Stimulated activated CD8-positive, alpha-beta memory T cell treated with anti-CD3 and anti-CD28 coated beads, Interleukin-4, amount 100 ng/mL, for 1 hour (primary cell): ENCODE measurements at regions not wholly inside any gene's neighbourhood (a gene's known extent, or its start where the extent isn't known, plus 50 kb on each side); places are given as distances from the start of the nearest gene placed in this dataset.

Source experiments
- DNase-seq, 2 donors: peaks; one replicate each; pipeline ENCODE4 v3.0.0-alpha.2; 2020; ENCODE audit warnings: low read depth in 2 of 2, low spot score in 1 of 2

DNA sequence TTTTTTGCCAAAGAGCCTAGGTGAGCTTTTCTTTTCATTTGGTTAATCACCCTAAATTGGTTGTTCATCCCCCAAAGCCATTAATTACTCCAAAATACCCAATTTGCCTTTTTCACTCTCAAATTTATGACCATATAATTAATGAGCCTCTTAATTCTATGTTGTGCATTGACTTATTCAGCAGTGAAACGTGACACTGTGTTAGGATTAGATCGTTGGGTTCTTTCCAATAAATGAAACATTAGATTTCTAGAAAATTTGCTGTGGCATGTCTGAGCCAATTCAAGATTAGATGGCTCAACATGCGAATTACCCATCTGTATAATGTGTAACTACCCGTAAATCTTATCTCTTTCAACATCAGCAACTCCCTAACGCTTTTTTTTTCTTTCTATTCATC, 273.4 kb downstream of the BMP4 start:
- DNase-seq: no peak

DNA sequence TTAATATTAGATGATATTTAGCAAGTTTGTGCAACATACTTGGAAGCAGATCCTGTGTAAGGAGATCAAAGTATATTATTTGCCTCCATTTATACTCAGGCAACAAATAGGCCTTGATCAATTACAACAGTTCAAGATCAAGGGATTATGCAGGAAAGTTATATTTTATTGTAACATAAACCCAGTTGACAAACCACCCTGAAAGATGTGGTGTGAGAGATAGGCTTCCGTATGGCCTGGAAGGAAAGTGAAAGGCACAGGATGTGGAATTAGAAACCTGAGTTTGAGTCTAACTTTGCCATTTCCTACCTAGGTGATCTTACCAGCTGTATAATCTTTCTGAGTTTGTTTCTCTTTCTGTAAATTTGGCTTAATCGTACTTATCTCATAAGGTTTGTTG, 284.1 kb downstream of the BMP4 start:
- DNase-seq: no peak

DNA sequence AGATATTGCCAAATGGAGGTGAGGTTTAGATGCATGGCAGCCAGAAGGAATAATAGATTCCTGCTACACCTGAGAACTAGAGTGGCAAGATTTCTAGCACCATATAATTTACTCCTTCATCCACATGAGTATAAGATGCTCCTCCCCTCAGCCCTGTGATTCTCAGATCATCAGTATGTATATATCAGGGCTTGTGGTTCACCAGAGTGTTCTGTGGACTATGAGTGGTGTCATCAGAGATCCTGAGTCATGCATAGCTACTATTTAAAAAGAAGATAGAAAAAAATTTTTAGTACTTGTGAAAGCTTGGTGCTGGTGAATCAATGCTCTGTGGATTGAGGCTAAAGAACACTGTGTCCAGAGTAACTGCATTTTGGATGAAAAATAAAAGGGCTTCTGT, 285.9 kb downstream of the BMP4 start:
- no peak for DNase-seq

DNA sequence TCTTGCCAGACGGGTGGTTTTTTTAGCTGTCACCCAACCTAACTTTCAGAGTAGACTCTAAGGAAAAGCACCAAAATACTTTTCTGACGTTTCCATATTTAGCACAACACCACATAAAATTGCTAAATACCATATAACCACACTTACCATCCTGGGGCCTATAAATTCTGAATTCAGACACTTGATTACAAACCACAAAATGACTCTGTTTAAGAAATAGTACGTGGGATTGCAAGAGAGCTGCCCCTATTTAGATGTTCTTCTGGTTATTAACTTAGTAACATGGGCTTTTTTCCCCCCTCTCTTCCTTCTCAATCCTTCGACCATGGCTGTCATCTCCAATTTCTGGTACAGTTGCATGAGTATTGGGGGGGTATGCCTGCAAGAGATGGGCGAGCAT, 287.7 kb downstream of the BMP4 start:
- no peak for DNase-seq

DNA sequence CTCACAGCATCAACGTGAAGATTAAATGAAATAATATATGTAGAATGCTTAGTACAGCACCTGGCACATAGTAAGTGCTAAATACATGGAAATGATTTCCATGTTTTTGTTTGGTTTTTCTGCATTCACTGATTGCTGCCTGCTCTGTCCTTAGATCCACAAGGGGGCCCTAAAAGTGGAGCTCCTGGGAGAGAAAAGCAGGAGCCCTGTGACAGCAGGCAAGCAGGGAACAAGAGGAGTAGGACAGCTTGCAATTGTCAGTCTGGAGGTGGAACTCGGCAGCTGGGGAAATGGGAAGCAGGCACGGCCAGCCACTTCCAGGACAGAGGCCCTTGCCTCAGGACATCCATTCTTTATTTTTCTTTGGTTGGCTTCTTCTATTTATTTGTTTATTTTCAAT, 292.9 kb downstream of the BMP4 start:
- DNase-seq: no peak

DNA sequence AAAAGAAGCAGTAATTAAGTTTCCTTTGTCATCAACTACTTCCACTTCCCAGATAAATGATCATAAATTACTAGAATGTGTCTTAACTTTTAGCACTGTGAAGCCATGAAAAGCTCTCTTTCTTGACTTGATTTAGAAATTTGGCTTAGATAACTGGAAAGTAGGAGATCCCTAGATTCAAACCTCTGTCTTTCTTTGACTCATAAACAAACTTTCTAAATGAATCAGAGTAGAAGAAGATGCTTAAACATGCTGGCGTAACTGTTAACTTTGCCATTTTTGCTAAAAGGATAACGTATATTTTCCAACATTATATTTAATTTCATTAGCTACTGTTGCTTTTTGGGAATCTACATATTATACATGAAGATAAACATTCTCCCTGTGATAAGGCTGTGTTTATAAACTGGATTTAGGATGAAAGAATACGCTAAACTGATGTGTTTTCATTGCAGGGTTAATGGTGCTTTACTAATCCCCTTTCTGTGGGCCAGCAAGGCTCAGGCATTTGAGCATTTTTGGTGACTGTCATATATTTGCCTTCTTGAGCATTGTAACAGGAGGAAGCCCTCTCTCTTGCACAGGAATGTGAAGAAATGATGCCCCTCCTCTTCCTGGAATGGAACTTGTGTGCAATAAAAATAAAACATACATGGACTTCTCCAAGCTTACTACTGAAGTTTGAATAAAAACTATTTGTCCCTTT, 301.4 kb downstream of the BMP4 start:
- no peak for DNase-seq

DNA sequence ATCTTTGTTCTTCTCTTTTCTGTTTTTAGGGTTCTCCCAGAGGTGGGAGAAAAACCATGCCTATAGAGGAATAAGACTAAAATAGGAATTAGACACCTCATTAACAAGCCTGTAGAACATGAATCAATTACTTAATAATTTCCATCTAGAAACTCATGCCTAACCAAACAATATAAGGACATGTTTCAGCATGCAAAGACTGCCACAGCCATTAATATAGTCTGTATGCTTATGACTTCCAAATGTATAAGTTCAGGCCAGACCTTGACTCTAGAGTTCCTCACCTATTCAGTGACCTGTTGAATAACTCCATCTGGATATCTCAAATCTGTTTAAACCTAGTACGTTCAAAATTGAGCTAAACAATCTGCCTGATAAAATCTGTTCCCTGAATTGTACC, 304.6 kb downstream of the BMP4 start:
- DNase-seq: no peak

DNA sequence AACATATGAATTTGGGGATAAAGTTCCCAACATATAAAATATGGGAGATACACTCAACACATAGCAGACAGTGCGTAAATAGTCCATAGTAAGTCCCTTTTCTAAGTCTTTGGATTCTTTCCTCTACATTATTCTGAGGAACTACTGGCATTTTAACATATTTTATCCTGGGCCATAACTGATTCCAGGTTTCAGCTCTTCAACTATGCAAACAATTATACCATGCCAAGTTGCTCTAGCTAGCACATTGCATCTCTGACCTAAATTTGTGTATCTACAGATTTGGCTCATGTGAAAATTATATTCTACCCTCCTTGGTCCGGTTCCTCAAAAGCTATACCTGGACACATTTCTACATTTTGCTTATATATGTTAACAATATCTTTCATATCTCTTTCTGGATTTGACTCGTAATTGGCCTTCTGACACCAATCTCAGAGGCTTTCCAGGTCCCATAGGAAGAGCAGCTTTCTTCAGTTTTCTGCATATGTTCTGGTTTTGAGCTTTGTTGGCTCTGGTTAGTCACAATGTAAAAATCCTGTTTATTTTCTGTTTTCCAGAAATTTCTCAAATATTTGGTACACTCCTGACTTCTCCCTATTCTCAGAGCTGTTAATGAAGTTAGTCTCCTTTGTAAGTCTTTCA, 305.4 kb downstream of the BMP4 start:
- DNase-seq: no peak

DNA sequence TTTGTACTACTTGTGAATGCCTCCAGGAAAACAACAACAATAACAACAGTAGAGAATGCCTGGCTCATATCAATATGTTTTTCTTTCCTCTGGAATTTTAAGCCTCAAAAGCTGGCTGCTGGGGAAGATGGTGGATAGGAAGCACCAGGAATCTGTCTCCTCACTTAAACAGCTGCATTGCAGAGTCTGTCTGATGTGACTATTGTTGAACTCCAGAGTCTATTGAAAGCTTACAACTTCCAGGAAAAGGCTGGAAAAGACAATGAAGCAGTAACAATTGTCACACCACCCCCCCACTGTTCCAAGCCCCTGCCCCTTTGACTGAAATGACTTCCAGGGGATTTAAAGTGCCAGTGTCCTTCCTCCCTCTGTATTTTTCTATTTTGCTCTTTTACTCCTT, 309.7 kb downstream of the BMP4 start:
- no peak for DNase-seq

DNA sequence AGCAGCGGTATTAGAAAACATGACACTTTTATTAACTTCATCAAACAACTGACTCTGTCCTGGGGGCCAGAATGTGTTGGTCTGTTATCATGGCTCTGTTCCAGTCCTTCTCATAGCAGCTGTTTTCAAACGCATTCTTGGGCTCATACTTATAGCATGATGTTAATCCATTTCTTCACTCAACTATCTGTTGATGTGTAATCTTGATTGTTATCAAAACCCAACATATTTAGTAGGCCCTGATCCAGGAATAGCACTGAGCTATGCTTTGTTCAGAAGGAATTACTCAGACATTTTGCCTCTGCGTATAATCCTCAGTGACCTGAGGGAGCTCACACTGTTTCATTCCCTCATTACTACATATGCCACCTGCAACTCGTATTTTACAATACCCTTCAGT, 315.9 kb downstream of the BMP4 start:
- DNase-seq: no peak

DNA sequence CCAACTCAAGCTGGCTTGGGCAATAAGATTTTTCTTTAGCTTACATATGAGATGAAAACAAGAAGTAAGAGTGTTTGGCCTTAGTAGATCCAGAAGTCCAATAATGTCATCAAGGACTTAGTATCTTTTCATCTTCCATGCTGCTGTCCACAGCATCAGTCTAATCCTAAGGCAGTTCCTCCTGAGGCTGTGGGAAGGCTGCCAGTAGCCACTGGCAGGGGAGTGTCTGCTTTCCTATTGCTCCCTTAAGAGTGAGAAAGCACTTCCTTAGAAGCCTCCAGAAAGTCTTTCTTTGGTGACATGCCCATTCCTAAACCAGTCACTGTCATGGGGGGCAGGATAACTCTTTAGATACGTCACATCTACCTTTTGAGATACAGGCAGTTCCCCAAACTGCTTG, 317.7 kb downstream of the BMP4 start:
- no peak for DNase-seq

DNA sequence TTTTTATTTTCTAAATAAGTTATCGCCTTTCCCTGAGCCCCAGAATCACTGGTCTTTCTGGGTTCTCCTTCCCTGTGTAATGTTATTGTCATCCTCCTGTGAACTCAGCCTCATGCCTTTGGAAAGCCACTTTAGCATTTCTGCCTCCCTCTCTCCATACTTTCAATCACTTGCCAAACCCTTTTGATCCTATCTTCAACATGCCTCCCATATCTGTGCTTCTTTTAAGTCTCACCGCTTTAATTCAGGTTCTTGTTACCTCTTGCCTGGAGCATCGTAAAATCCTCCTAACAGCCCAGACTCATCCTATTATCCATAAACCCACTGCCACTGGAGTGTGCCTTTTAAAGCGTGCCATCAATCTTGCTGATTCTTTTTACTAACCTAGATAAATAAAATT, 321.8 kb downstream of the BMP4 start:
- no peak for DNase-seq

DNA sequence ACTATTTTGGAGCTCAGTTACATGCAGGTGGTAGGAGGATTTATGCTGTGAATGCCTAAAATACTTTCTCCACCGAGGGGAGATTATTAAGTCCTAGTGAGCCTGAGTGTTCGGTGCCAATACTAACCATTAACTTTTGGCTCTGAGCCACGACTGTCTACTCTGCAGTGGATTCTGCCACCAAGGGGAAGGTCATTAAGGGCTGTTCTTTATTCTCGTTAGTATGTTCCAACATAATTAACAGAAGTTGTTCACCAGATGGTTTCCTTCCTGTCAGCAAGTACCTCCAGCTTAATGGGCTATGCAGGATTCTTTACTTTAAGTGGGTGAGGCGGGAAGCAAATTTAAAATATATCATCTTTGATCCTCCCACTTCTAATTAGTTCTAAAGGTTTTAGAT, 326.3 kb downstream of the BMP4 start:
- no peak for DNase-seq

DNA sequence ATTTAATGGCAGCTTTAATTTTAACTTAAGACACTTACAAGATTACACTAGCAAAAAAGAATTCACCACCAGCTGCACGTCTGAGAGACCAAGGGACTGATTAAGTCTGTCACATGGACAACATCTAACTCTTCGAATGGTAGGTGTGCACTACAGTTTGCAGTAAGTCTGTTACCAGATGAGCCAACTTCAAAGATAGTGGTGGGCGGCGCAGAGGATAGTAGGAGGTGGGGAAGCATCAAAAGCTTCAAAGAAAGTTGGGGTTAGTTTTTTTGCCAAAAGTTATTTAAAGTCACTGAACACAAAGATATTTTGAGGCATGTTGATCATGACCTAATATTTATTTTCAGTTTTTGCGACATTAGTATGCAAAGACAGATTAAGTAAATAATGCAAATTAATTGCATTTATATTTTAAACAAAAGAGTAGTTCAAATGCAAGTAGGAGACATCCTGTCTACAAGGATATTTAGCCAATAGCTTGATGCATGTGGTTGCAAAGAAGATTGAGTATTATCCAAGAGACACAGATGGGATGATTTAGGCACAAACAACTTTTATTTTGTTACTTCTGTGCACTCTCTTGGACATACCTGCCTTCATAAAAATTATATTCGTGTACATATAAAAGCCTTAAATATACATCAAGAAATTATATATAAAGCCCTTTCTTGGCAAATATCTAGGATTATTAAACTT, 327.7 kb downstream of the BMP4 start:
- no peak for DNase-seq

DNA sequence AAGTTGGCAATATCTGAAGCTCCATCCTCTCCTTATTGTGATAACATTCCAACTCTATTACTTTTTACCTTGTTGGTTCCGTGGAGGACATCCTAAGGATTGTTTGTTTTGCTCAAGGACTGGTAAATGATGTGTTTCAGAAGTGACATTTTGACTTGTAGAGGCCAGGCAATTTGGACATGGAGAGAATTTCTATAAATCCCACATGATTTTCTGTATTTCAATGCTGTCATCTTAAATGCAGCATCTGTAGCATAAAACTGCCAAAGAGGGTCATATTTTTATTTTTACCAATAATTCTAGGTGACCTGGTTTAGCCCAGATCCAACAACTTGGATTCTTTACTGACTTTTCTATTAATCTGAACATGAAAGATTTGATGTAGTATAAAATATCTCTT, 328.4 kb downstream of the BMP4 start:
- no peak for DNase-seq

DNA sequence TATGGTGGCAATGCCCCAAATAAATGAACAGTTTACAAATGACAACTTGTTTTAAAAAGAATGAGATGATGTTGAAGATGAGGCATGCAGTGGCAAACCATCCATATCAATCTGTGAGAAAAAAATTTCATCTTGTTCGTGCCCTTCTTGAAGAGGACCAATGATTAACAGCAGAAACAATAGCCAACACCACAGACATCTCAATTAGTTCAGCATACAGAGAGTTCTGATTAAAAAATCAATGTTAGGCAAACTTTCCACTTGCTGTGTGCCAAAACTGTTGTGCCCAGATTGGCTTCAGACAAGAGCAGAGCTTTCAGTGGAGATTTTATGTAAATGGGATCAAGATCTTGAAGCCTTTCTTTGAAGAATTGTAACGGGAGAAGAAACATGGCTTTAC, 329.9 kb downstream of the BMP4 start:
- no peak for DNase-seq

DNA sequence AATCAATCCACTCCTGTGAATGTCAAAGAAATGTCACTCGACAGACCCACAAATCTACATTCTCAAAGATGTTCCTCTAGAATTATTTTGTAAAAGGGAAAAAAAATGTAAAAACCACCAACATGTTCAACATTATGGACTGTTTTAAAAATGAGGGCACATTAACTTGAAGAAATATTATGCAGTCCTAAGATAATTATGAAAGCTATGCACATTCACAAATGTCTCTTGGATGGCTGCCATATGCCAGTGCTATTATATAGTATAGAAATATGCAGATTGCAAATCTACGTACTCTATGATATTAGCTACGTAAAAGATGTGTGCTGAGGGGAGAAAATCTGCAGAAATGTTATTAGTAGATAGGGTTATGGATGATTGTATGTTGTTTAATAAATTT, 334.2 kb downstream of the BMP4 start:
- no peak for DNase-seq

DNA sequence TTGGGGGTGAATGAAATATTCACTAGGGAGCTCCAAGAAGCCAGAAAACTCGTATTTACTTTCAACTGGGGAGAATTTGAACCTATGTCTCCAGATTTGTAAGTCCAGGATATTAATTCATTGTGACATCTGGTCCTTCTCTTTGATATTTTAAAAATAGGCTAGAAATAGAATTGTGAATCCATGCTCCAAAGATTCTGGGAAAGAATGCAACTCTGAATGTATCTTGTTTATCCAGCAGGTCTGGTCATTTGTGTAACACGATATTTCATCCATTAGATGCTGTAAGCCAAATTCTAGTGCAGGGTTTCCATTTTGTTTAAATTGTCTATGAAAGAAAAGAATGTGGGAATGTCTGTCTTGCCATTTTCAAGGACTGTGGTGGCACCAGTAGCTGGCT, 334.7 kb downstream of the BMP4 start:
- no peak for DNase-seq

DNA sequence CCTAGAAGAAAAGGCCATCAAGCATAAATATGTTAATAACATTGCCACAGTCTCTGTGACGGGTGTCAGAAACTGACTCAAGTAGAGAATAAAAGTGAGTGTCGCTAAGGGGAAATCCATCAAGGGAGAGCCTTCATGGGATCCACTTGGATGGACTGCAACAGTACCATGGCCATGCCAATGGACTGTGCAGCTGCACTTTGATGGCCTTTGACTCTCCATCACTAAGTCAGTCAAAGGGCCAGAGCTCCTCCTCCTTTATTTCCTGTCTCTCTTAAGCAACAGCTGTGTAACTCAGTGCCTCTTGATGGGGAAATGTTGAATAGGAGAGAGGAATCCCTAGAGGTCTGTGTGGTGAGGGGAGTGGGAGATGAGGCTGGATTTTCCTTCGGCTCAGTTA, 335.2 kb downstream of the BMP4 start:
- no peak for DNase-seq

DNA sequence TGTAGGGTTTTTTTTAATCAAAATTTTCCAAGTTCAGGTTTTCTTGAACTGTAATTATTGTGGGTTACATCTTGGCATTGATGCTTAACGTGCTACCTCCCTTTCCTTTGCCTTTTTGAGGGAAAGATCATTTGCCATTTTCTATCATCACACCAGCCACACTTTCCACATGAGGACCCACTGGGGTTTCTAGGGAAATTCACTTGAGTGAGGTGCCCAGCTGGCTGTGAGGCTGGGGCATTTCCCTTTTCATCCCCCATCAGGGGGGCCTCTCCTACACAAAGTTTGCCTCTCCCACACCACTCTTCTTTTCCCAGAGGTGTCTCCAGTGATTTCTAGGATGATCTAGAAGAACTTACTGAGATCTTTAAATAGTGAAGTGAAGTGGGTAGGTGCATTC, 335.7 kb downstream of the BMP4 start:
- DNase-seq: no peak

DNA sequence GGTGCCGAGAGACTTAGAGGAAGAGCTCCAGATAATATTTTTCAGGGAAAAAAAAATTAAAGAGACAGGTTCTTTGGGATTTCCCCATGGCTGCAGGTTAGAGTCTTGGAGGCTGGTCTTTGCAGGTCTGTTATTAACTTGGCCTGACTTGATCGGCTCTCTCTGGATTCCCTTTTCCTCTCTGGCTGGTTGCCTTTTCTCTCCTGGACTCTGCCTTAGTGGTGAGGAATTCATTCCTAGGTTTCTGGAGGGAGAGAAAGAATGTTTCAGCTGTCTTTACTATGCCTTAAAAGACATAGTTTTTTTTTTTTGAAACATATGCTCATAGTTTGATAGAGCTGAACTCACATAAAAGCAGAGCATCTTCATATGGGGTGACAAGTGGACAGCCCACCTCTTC, 336.3 kb downstream of the BMP4 start:
- no peak for DNase-seq

DNA sequence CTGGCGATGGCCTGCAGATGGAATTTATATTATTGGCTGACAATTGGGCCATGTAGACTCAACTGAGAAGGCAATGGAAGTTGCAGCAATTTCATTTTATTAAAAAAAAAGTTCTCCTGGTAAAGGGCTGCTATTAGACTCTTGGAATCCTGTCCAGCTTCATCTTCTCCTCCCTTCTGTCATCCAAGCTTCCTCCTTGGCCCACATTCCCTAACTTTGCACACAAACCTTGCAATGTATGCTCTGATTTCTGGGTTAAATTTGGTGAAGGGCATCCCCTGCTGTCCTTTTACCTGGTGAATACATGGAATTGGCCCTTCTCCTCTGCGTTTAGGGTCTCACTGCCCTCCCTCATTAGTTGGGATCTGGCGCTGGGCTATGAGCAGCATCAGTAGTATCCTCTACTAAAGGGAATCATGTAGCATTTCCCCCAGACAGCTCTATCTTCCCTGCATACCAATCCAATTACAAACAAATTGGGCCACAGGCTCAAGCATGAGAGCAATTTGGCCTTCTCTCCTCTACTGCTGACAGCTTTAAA, 336.9 kb downstream of the BMP4 start:
- DNase-seq: no peak
